Chondrocyte (in vitro differentiated cells): ENCODE measurements at regions not wholly inside any gene's neighbourhood (a gene's known extent, or its start where the extent isn't known, plus 50 kb on each side); places are given as distances from the start of the nearest gene placed in this dataset.

Experiments
- DNase-seq: peaks from one replicate; pipeline ENCODE4 v3.0.0; 2021; ENCODE audit warnings: mixed read lengths, low spot score
- H3K27ac Mint-ChIP-seq: one replicate; pipeline ENCODE4 v1.8.0; 2021; ENCODE audit warnings: mild to moderate bottlenecking, moderate library complexity, mixed read lengths; ENCODE audit not compliant: unreplicated experiment
- H3K27me3 Mint-ChIP-seq: 2 replicates; pipeline ENCODE4 v1.8.0; 2021; ENCODE audit warnings: low read depth, mixed read lengths
- H3K36me3 Mint-ChIP-seq: 2 replicates; pipeline ENCODE4 v1.8.0; 2021; ENCODE audit warnings: low read depth, mixed read lengths
- H3K4me1 Mint-ChIP-seq: 2 replicates; pipeline ENCODE4 v1.8.0; 2021; ENCODE audit warnings: low read depth, mild to moderate bottlenecking, mixed read lengths
- H3K4me3 Mint-ChIP-seq: one replicate; pipeline ENCODE4 v1.8.0; 2021; ENCODE audit warnings: mild to moderate bottlenecking, moderate library complexity, mixed read lengths; ENCODE audit not compliant: unreplicated experiment
- H3K9me3 Mint-ChIP-seq: 2 replicates; pipeline ENCODE4 v1.8.0; 2021; ENCODE audit warnings: low read depth, mixed read lengths
- CTCF ChIP-seq: fragments of 200-600 bp; sonication (generic); IDR thresholded peaks from 2 replicates; pipeline ENCODE4 v1.5.0; 2021; ENCODE audit warnings: antibody characterized with exemption, mild to moderate bottlenecking, moderate library complexity

DNA sequence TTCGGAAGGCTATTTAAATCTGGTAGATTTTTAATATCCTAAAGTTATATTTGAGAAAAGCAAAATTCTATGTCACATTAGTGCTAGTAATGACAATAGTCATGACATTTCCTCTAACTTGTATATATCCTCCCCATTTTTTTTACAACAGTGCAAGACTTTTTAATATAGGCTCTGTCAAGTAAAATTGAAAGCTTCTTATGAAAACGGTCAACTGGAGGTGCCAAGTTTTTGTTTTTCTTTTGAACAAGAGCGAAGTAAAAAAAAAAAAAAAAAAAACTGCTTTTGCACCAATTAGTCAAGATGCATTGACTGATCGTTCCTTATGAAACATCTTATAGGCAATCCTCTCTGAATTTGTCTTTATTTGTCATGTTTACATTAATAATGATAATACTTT, 389.3 kb downstream of the STK39 start:
- no peaks in the 10 kb centered on the region for H3K9me3 Mint-ChIP-seq
- peaks cover 1% of the 10 kb centered on the region for H3K36me3 Mint-ChIP-seq
- no peak overlapping the region for H3K27ac Mint-ChIP-seq
- no peaks in the 10 kb centered on the region for H3K27me3 Mint-ChIP-seq
- DNase-seq: no peak
- no peak overlapping the region for H3K4me3 Mint-ChIP-seq
- TF ChIP-seq CTCF: no peak
- peaks cover 19% of the 10 kb centered on the region for H3K4me1 Mint-ChIP-seq

- no peak for TF ChIP-seq CTCF
- Mint-ChIP-seq H3K9me3 (no peaks in the 10 kb centered on the region), H3K36me3 (peaks cover 1% of the 10 kb centered on the region), H3K4me1 (peaks cover 13% of the 10 kb centered on the region), H3K4me3 (no peak overlapping the region), H3K27ac (no peak overlapping the region), H3K27me3 (no peaks in the 10 kb centered on the region)
- no peak for DNase-seq
These were observed 390.0 kb downstream of the STK39 start for GRCh38 chr2:167857416-167857815.

DNA sequence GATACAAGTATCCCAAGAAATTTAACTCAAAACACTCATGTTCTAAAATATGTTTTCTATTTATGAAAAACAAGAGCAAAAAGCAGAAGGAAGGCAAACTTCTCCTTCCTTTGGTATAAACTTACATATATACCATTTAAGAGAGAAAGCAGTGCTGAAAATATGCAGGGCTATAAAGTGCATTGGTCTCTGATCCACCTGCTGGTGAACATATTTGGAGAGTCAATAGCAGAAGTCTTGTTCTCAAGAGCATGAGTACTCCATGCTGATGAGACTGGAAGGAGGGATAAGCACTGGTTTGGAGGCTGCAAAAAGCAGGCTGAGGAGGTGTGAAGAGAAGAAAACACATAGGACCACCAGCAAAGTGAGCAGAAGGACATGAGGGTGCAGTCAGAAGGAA, 391.2 kb downstream of the STK39 start:
- H3K27ac Mint-ChIP-seq: no peak overlapping the region

DNA sequence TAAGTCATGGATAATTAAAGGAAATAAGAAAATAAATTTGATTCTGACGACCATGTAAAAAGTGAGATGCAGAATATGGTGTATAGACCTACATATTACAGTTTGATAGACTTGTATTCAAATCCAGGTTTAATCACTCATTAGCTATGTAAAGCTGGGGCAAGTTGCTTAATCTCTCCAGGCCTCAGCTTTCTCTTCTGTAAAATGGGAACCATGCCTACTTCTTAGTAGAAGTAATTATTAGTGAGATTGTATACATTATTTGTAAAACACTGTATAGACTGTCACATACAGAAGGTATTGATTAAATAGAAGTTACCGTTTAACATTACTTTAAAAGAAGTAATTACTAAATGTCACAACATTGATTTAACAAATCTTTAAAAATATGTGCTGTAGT, 392.2 kb downstream of the STK39 start:
- no peak for TF ChIP-seq CTCF
- Mint-ChIP-seq H3K4me1 (peaks cover 9% of the 10 kb centered on the region), H3K9me3 (no peaks in the 10 kb centered on the region), H3K27ac (no peak overlapping the region), H3K36me3 (no peaks in the 10 kb centered on the region), H3K27me3 (no peaks in the 10 kb centered on the region), H3K4me3 (no peak overlapping the region)
- DNase-seq: no peak

More for the DNA sequence above, 391.2 kb downstream of the STK39 start:
- DNase-seq: no peak
- peaks cover 9% of the 10 kb centered on the region for H3K4me1 Mint-ChIP-seq
- H3K4me3 Mint-ChIP-seq: no peak overlapping the region
- TF ChIP-seq CTCF: no peak
- no peaks in the 10 kb centered on the region for H3K36me3 Mint-ChIP-seq
- no peaks in the 10 kb centered on the region for H3K9me3 Mint-ChIP-seq
- H3K27me3 Mint-ChIP-seq: no peaks in the 10 kb centered on the region

GRCh38 chr2:167853717-167854116, 393.7 kb downstream of the STK39 start:
- Mint-ChIP-seq H3K9me3 (peaks cover 9% of the 10 kb centered on the region), H3K36me3 (peaks cover 1% of the 10 kb centered on the region), H3K27me3 (no peaks in the 10 kb centered on the region), H3K27ac (no peak overlapping the region), H3K4me1 (peaks cover 6% of the 10 kb centered on the region), H3K4me3 (no peak overlapping the region)
- DNase-seq: no peak
- no peak for TF ChIP-seq CTCF
